AG10803 (cell line): ENCODE measurements at regions not wholly inside any gene's neighbourhood (a gene's known extent, or its start where the extent isn't known, plus 50 kb on each side); places are given as distances from the start of the nearest gene placed in this dataset.

Experiments
- DNase-seq: peaks from one replicate; pipeline ENCODE4 v3.0.0; 2010; ENCODE audit warnings: low read depth
- H3K4me3 ChIP-seq: 2 replicates; pipeline ENCODE4 v1.5.1; 2011; ENCODE audit warnings: mild to moderate bottlenecking, low read length, control low read depth
- CTCF ChIP-seq: conservative IDR thresholded peaks from 2 replicates; pipeline ENCODE4 v1.5.1; 2011; ENCODE audit warnings: mild to moderate bottlenecking, low read length, control low read depth, inconsistent platforms

GRCh38 chr6:113476937-113477839 is 380.0 kb upstream of the MARCKS start:
- DNase-seq: peak; percentile 29
- no peak overlapping the region for H3K4me3 ChIP-seq
- no peak for TF ChIP-seq CTCF

GRCh38 chr6:113480616-113481015 is 376.5 kb upstream of the MARCKS start:
- H3K4me3 ChIP-seq: no peak overlapping the region
- no peak for TF ChIP-seq CTCF
- DNase-seq: no peak

- H3K4me3 ChIP-seq: no peak overlapping the region
- DNase-seq: peak; percentile 38
- TF ChIP-seq CTCF: no peak
Measured at GRCh38 chr6:113481458-113481857, 375.7 kb upstream of the MARCKS start.

- TF ChIP-seq CTCF: no peak
- no peak overlapping the region for H3K4me3 ChIP-seq
- DNase-seq: no peak
Measured at GRCh38 chr6:113481910-113482309, 375.2 kb upstream of the MARCKS start.

GRCh38 chr6:113482771-113483170 is 374.4 kb upstream of the MARCKS start:
- no peak for DNase-seq
- no peak for TF ChIP-seq CTCF
- no peak overlapping the region for H3K4me3 ChIP-seq

- no peak for DNase-seq
- TF ChIP-seq CTCF: no peak
- H3K4me3 ChIP-seq: no peak overlapping the region
Measured at GRCh38 chr6:113486199-113486598, 370.9 kb upstream of the MARCKS start.

- TF ChIP-seq CTCF: no peak
- H3K4me3 ChIP-seq: no peak overlapping the region
- no peak for DNase-seq
Measured at GRCh38 chr6:113487489-113488058, 369.6 kb upstream of the MARCKS start.
